GM18498 (cell line): ENCODE measurements at regions not wholly inside any gene's neighbourhood (a gene's known extent, or its start where the extent isn't known, plus 50 kb on each side); places are given as distances from the start of the nearest gene placed in this dataset.
"Not testable (repeated sequence)": the region's sequence is repeated elsewhere in the genome, so short reads cannot be mapped to it uniquely, and the experiment has no call there.

Source experiments
- ATAC-seq: cut with Tn5 transposase; IDR thresholded peaks from one replicate; pipeline ENCODE4 v1.9.1; 2021; ENCODE audit warnings: mild to moderate bottlenecking, moderate library complexity; ENCODE audit not compliant: unreplicated experiment

- no peak for ATAC-seq
Observed at GRCh38 chr10:117746541-117747448, 204.2 kb downstream of the EMX2 start.

- no peak for ATAC-seq
Observed at GRCh38 chr10:117747636-117748035, 205.1 kb downstream of the EMX2 start.

GRCh38 chr10:117748058-117748457, 205.5 kb downstream of the EMX2 start:
- ATAC-seq = no peak

GRCh38 chr10:117750616-117751015, 208.1 kb downstream of the EMX2 start:
- ATAC-seq = no peak

- ATAC-seq = no peak
Observed at GRCh38 chr10:117751259-117751658, 208.7 kb downstream of the EMX2 start.

- ATAC-seq = no peak
Observed at GRCh38 chr10:117752103-117752502, 209.6 kb downstream of the EMX2 start.

GRCh38 chr10:117754770-117755658, 212.5 kb downstream of the EMX2 start:
- ATAC-seq = no peak

GRCh38 chr10:117755659-117756014, 213.1 kb downstream of the EMX2 start:
- no peak for ATAC-seq

- no peak for ATAC-seq
Observed at GRCh38 chr10:117757086-117757720, 214.7 kb downstream of the EMX2 start.

- ATAC-seq = no peak
Observed at GRCh38 chr10:117759266-117759665, 216.7 kb downstream of the EMX2 start.

GRCh38 chr10:117761695-117762094, 219.1 kb downstream of the EMX2 start:
- ATAC-seq = no peak

- ATAC-seq = no peak
Observed at GRCh38 chr10:117762126-117762818, 219.7 kb downstream of the EMX2 start.

GRCh38 chr10:117762819-117763172, 220.2 kb downstream of the EMX2 start:
- no peak for ATAC-seq

GRCh38 chr10:117763528-117763927, 221.0 kb downstream of the EMX2 start:
- no peak for ATAC-seq

- no peak for ATAC-seq
Observed at GRCh38 chr10:117768333-117769042, 225.9 kb downstream of the EMX2 start.

- ATAC-seq = no peak
Observed at GRCh38 chr10:117775526-117775925, 233.0 kb downstream of the EMX2 start.

GRCh38 chr10:117777222-117777621, 234.7 kb downstream of the EMX2 start:
- not testable (repeated sequence) for ATAC-seq

- ATAC-seq = no peak
Observed at GRCh38 chr10:117778241-117778640, 235.7 kb downstream of the EMX2 start.

GRCh38 chr10:117780411-117780810, 237.9 kb downstream of the EMX2 start:
- ATAC-seq = no peak

GRCh38 chr10:117781216-117781831, 238.8 kb downstream of the EMX2 start:
- no peak for ATAC-seq
